B cell (primary cell): ENCODE measurements at regions not wholly inside any gene's neighbourhood (a gene's known extent, or its start where the extent isn't known, plus 50 kb on each side); places are given as distances from the start of the nearest gene placed in this dataset.

Experiments
- CTCF ChIP-seq: fragments of 200-600 bp; IDR thresholded peaks from one replicate; pipeline ENCODE4 v1.8.0; 2022; ENCODE audit warnings: antibody characterized with exemption, mild to moderate bottlenecking
- EZH2 ChIP-seq: IDR thresholded peaks from 2 replicates; pipeline ENCODE4 v1.6.1; 2012; ENCODE audit warnings: borderline replicate concordance, low read depth, mild to moderate bottlenecking, moderate library complexity, low read length; ENCODE audit not compliant: insufficient read depth, poor library complexity, severe bottlenecking

- TF ChIP-seq EZH2 (no peak), CTCF (no peak)
Observed at GRCh38 chr7:3244241-3244814, 56.7 kb upstream of the SDK1 start.
